Lung (tissue), 11 donors: ENCODE measurements at regions not wholly inside any gene's neighbourhood (a gene's known extent, or its start where the extent isn't known, plus 50 kb on each side); places are given as distances from the start of the nearest gene placed in this dataset.
A peak's percentile ranks its signal among the peaks of the same experiment; 100 is the strongest.

Experiments used
- ATAC-seq: fragments of 200-7000 bp; cut with Tn5 transposase; one replicate; pipeline ENCODE4 v1.9.1; 2020; ENCODE audit warnings: moderate number of reproducible peaks; ENCODE audit not compliant: insufficient read depth, low FRiP score
- DNase-seq, 3 donors: peaks; one replicate each; pipeline ENCODE4 v3.0.0-alpha.2; 2013 to 2017
- H3K27ac ChIP-seq, 2 donors: one replicate each; pipeline ENCODE4 v1.5.1; 2013; ENCODE audit warnings: mild to moderate bottlenecking in 2 of 2, moderate library complexity in 2 of 2, control low read depth in 1 of 2, inconsistent platforms in 1 of 2, low read depth in 1 of 2, low read length in 1 of 2
- H3K27me3 ChIP-seq, 3 donors: one replicate each; pipeline ENCODE4 v1.5.1; 2013; ENCODE audit warnings: low read length in 2 of 3; ENCODE audit not compliant: control insufficient read depth in 3 of 3, insufficient read depth in 3 of 3
- H3K36me3 ChIP-seq, 4 donors: one replicate each; pipeline ENCODE4 v1.5.1; 2013; ENCODE audit warnings: low read length in 4 of 4, mild to moderate bottlenecking in 1 of 4, moderate library complexity in 1 of 4; ENCODE audit not compliant: control insufficient read depth in 4 of 4, insufficient read depth in 4 of 4
- H3K4me1 ChIP-seq, 5 donors: one replicate each; pipeline ENCODE4 v1.5.1; 2013; ENCODE audit warnings: low read length in 5 of 5, mild to moderate bottlenecking in 2 of 5, moderate library complexity in 1 of 5; ENCODE audit not compliant: control insufficient read depth in 5 of 5, insufficient read depth in 5 of 5
- H3K4me3 ChIP-seq: one replicate; pipeline ENCODE4 v1.5.1; 2013; ENCODE audit warnings: mild to moderate bottlenecking, control low read depth, moderate library complexity
- H3K9ac ChIP-seq, 2 donors: one replicate each; pipeline ENCODE4 v1.5.1; 2013; ENCODE audit warnings: low read length in 2 of 2, control low read depth in 1 of 2; ENCODE audit not compliant: insufficient read depth in 1 of 2
- H3K9me3 ChIP-seq, 4 donors: one replicate each; pipeline ENCODE4 v1.5.1; 2013; ENCODE audit warnings: low read length in 3 of 4, mild to moderate bottlenecking in 1 of 4, moderate library complexity in 1 of 4; ENCODE audit not compliant: control insufficient read depth in 4 of 4, insufficient read depth in 3 of 4
- WGBS, 2 donors: extraction: QIAGEN DNeasy Blood & Tissue Kit; methylation state at CpG; one replicate each; pipeline ENCODE4 v1.1.7; 2013; 5-methylcytosine and 5-hydroxymethylcytosine counted together
- TF ChIP-seq, protein P1 (sequence below): IDR thresholded peaks from 2 replicates; pipeline ENCODE4 v1.5.1; 2012; ENCODE audit warnings: mild to moderate bottlenecking; ENCODE audit errors: control extremely low read depth, extremely low read depth
- donor health status: control.
- donor health status: control.
- donor health status: Bipolar disorder and iron deficiency.
- donor health status: healthy.
- donor health status: DM: yes; HTN: yes; CAD: no.

DNA sequence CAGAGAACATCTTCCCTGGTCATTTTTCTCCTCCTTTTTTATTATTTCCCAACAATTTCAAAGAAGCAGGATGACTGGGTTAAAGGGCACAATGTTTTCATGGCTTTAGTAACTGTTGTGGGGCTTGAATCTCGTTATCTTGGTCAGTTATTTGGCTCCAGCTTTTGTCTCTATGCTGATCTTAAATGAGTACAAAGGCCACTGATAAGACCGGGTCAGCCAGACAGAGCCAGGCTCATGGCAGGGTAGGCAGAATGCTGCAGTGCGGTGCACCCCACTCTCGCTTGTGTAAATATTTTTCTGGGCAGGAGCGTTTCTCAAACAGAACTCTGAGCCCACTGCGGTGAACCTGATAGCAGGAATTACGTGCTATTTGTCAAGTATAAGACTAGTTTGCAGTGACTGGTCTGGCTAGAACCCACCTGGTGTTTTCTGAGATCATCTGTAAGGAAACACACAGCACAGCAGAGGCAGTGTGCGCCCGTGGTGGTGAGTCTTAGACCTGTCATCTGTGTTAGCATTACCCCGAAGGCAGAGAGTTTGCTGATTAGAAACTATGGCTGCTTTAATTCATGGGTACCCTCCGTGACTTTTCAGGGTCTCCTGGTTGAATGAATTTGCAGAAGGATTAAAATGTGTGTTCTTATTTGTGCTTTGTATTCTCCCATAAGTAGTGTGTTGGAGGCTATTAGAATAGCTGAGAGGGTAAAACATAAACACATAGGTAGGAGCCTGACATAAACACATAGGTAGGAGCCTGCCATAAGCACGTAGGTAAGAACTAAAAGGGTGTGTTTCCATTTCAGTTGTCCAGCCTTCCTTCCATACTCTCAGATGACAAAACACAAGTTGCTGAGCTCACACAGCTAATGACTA is 158.6 kb upstream of the DMRT1 start:
- Histone ChIP-seq H3K9ac (no peak overlapping the region), H3K27me3 (no peaks in the 10 kb centered on the region), H3K27ac (peak overlapping the region in 1 of 2 donors; percentile 62), H3K36me3 (peaks cover 0 to 1% (median 0%) of the 10 kb centered on the region in 4 donors), H3K4me1 (peaks cover 0 to 21% (median 6%) of the 10 kb centered on the region in 5 donors), H3K9me3 (peaks cover 0 to 2% (median 0%) of the 10 kb centered on the region in 4 donors), H3K4me3 (no peak overlapping the region)
- 69 to 85% methylated on average over 12 of the region's 12 CpGs for WGBS, 2 donors
- DNase-seq (peak in 1 of 3 donors; percentile 56), ATAC-seq (no peak)
- TF ChIP-seq, protein P1, sequence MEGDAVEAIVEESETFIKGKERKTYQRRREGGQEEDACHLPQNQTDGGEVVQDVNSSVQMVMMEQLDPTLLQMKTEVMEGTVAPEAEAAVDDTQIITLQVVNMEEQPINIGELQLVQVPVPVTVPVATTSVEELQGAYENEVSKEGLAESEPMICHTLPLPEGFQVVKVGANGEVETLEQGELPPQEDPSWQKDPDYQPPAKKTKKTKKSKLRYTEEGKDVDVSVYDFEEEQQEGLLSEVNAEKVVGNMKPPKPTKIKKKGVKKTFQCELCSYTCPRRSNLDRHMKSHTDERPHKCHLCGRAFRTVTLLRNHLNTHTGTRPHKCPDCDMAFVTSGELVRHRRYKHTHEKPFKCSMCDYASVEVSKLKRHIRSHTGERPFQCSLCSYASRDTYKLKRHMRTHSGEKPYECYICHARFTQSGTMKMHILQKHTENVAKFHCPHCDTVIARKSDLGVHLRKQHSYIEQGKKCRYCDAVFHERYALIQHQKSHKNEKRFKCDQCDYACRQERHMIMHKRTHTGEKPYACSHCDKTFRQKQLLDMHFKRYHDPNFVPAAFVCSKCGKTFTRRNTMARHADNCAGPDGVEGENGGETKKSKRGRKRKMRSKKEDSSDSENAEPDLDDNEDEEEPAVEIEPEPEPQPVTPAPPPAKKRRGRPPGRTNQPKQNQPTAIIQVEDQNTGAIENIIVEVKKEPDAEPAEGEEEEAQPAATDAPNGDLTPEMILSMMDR: no peak

DNA sequence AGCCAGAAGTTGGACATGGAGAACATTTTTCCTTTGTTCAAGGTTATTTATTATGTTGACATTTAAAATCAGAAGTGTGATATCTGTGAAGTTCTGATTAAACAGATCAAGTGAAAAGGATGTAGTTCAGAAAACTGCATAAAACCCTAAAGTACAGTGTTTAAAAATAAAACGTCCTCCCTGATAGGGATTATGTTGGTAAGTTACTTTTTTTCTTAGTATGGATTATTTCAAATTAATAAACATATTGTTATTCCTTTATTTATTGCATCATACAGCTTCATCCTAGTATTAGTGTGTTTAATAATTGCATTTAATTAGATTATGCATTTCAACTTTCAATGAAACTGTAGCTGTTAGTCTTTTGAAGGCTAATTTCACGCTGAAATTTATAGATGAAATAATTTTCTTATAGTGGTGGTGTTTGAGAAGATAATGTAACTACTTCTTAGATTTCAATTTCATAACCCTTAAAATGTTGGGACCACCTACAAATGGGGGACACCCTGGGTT is 157.9 kb upstream of the DMRT1 start:
- Histone ChIP-seq H3K27ac (peak overlapping the region in 1 of 2 donors; percentile 71), H3K9me3 (peaks cover 0 to 2% (median 0%) of the 10 kb centered on the region in 4 donors), H3K4me1 (peaks cover 0 to 19% (median 10%) of the 10 kb centered on the region in 5 donors), H3K36me3 (peaks cover 0 to 1% (median 0%) of the 10 kb centered on the region in 4 donors), H3K9ac (no peak overlapping the region), H3K27me3 (no peaks in the 10 kb centered on the region), H3K4me3 (no peak overlapping the region)
- no peak for ATAC-seq
- TF ChIP-seq, protein P1: no peak
- DNase-seq: no peak
- WGBS, 2 donors: 71 to 80% methylated on average over 2 of the region's 2 CpGs

DNA sequence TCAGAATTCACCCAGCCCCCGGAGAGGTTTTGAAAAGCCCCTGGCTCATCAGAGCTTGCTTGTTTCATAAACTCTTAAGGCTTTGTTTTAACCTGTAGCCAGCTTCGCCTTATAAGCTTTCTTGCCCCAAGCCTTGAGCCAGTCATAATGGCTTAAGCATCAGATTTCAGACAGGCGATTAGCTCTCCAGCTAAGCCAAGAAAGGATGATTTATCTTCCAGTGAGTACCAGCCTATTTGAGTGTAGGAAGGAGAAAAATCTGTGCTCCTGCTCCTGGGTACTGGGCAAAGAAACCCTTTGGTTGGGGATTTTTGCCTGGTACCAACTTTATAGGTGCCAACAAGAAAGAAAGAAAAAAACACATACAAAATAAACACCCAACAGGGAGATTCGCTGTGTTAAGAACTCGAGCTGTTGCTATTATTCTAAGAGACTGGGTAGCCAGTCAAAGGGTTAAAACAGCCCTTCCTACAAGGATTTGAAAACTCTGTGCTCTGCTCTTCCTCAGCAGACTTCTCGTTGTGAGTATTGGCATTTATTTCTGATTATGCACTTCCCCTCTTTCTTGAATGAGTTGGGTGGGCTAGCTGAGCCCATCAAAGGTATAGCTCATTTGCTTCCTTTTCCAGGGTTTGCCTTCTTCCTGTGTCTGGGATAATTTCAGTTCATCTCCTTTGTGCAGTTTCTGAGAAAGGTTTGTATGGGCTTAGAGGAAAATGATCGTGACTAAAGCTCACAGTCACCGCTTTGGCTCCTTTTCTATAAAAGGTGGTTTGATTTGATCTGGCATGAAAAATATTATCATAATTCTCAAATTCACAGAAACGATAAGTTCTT is 157.2 kb upstream of the DMRT1 start:
- H3K27ac ChIP-seq: peak overlapping the region in 1 of 2 donors; percentile 71
- no peak overlapping the region for H3K4me3 ChIP-seq
- peaks cover 0 to 1% (median 0%) of the 10 kb centered on the region in 4 donors for H3K36me3 ChIP-seq
- TF ChIP-seq, protein P1: no peak
- H3K27me3 ChIP-seq: no peaks in the 10 kb centered on the region
- H3K4me1 ChIP-seq: peaks cover 0 to 19% (median 11%) of the 10 kb centered on the region in 5 donors
- DNase-seq (peak in 1 of 3 donors; percentile 40), ATAC-seq (no peak)
- H3K9me3 ChIP-seq: peaks cover 0 to 2% (median 0%) of the 10 kb centered on the region in 4 donors
- 68% methylated on average over 9 of the region's 9 CpGs for WGBS, 2 donors
- H3K9ac ChIP-seq: no peak overlapping the region
